Thyroid gland (tissue), 4 donors: ENCODE measurements at regions not wholly inside any gene's neighbourhood (a gene's known extent, or its start where the extent isn't known, plus 50 kb on each side); places are given as distances from the start of the nearest gene placed in this dataset.

Experiments
- DNase-seq, 2 donors: peaks; one replicate each; pipeline ENCODE4 v3.0.0-alpha.2; 2019
- H3K27ac ChIP-seq, 3 donors: fragments of 200-600 bp; sonication (generic); 1 replicate in 2 of 3; 2 replicates in 1 of 3; pipeline ENCODE4 v1.5.1; 2016 to 2019; ENCODE audit warnings: mild to moderate bottlenecking in 1 of 3, moderate library complexity in 1 of 3
- H3K27me3 ChIP-seq: fragments of 200-600 bp; sonication (generic); one replicate; pipeline ENCODE4 v1.5.1; 2019
- H3K36me3 ChIP-seq, 2 donors: fragments of 200-600 bp; sonication (generic); one replicate each; pipeline ENCODE4 v1.5.1; 2016 to 2019
- H3K4me1 ChIP-seq, 2 donors: fragments of 200-600 bp; sonication (generic); one replicate each; pipeline ENCODE4 v1.5.1; 2017 to 2019
- H3K4me3 ChIP-seq, 3 donors: fragments of 200-600 bp; sonication (generic); replicated peaks in 1 of 3; 1 replicate in 2 of 3; 2 replicates in 1 of 3; pipeline ENCODE4 v1.5.1; 2016; ENCODE audit warnings: mild to moderate bottlenecking in 1 of 3
- H3K9me3 ChIP-seq: fragments of 200-600 bp; sonication (generic); one replicate; pipeline ENCODE4 v1.5.1; 2017
- CTCF ChIP-seq, 6 experiments: fragments of 200-600 bp in 3 of 6; fragments of 450-650 bp in 3 of 6; sonication (generic) in 3 of 6; IDR thresholded peaks; one replicate each; pipeline ENCODE4 v1.5.1; 2016 to 2019; ENCODE audit warnings: antibody characterized with exemption in 6 of 6, mild to moderate bottlenecking in 2 of 6, inconsistent platforms in 1 of 6, moderate library complexity in 1 of 6
- POLR2A ChIP-seq, 2 donors: fragments of 450-650 bp; IDR thresholded peaks; one replicate each; pipeline ENCODE4 v1.6.1; 2017; ENCODE audit warnings: antibody characterized with exemption in 2 of 2, mild to moderate bottlenecking in 2 of 2, moderate library complexity in 1 of 2
- WGBS, 2 donors: methylation state at CpG; one replicate each; pipeline ENCODE4 v1.1.5; 2017; 5-methylcytosine and 5-hydroxymethylcytosine counted together
- intact Hi-C: fragments of 100-400 bp; cut with DNase I; formaldehyde crosslinking; loops from one replicate; pipeline ENCODE4 v1.15.1; 2023

DNA sequence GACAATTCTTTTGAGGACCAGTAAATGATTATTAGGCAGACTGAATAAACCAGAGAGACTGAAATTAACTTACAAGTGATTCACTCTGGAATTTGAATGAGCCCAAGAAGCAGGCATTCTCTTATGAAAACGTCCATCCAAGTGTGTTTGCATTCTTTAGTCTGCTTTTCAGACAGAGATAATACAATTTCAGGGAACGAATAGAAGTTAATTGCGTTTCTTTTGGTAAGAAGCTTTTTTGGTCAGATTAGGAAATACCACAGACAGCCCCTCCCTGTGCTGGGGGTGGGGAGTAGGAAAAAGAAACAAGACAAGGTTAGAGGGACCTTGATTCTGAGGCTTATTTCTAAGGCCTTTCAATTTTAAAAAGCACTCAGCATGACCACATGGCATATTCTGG, 874.4 kb downstream of the SUCLG1 start:
- WGBS, 2 donors, result 13 to 16% methylated on average over 3 of the region's 3 CpGs
- Histone ChIP-seq H3K36me3 (no peaks in the 10 kb centered on the region), H3K4me3 (no peak overlapping the region), H3K4me1 (no peaks in the 10 kb centered on the region), H3K27ac (no peak overlapping the region), H3K9me3 (no peaks in the 10 kb centered on the region), H3K27me3 (no peaks in the 10 kb centered on the region)
- intact Hi-C loops, result no loop called here
- no peak for DNase-seq
- TF ChIP-seq CTCF (IDR thresholded peaks at IDR 0.05) (no peak), POLR2A (IDR thresholded peaks at IDR 0.05) (no peak)

- H3K27ac ChIP-seq, result no peak overlapping the region
- no peaks in the 10 kb centered on the region for H3K4me1 ChIP-seq
- no peaks in the 10 kb centered on the region for H3K27me3 ChIP-seq
- H3K36me3 ChIP-seq, result no peaks in the 10 kb centered on the region
- TF ChIP-seq POLR2A (IDR thresholded peaks at IDR 0.05) (no peak), CTCF (IDR thresholded peaks at IDR 0.05) (no peak)
- no peak for DNase-seq
- WGBS, 2 donors, result 66 to 70% methylated on average over 4 of the region's 4 CpGs
- intact Hi-C loops, result no loop called here
- no peaks in the 10 kb centered on the region for H3K9me3 ChIP-seq
- H3K4me3 ChIP-seq, result no peak overlapping the region
Measured at GRCh38 chr2:83582589-83582988, 876.5 kb downstream of the SUCLG1 start.

DNA sequence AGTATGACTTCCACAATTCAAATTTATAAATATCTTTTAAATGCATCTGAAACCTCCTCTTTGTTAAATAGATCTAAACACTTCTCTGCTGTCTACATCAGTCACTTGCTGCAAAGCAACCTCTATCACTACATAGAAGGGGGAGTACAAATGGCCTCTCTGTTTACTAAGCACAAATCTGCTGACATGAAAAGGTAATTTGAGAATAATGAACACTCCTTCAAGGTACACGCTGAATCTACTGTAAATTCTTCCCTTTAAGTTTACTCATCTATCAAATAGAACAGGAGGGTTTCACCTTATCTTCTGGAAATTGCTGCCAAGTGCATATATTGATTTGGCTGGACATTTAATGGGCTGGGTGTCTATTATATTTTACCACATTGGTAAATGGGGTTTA, 879.6 kb downstream of the SUCLG1 start:
- intact Hi-C loops, result no loop called here
- no peak for DNase-seq
- no peak for TF ChIP-seq POLR2A (IDR thresholded peaks at IDR 0.05)
- TF ChIP-seq CTCF (IDR thresholded peaks at IDR 0.05), result no peak
- no peaks in the 10 kb centered on the region for H3K4me1 ChIP-seq
- H3K9me3 ChIP-seq, result no peaks in the 10 kb centered on the region
- no peak overlapping the region for H3K27ac ChIP-seq
- H3K27me3 ChIP-seq, result no peaks in the 10 kb centered on the region
- no peak overlapping the region for H3K4me3 ChIP-seq
- 63 to 68% methylated on average over 1 of the region's 1 CpG for WGBS, 2 donors
- H3K36me3 ChIP-seq, result no peaks in the 10 kb centered on the region

- no peaks in the 10 kb centered on the region for H3K27me3 ChIP-seq
- no peaks in the 10 kb centered on the region for H3K4me1 ChIP-seq
- WGBS, 2 donors, result 77 to 83% methylated on average over 2 of the region's 2 CpGs
- intact Hi-C loops, result no loop called here
- H3K36me3 ChIP-seq, result no peaks in the 10 kb centered on the region
- no peak for DNase-seq
- no peaks in the 10 kb centered on the region for H3K9me3 ChIP-seq
- H3K27ac ChIP-seq, result no peak overlapping the region
- no peak overlapping the region for H3K4me3 ChIP-seq
- no peak for TF ChIP-seq CTCF (IDR thresholded peaks at IDR 0.05)
- no peak for TF ChIP-seq POLR2A (IDR thresholded peaks at IDR 0.05)
Measured at GRCh38 chr2:83578405-83578804, 880.7 kb downstream of the SUCLG1 start.

GRCh38 chr2:83574614-83575013, 884.5 kb downstream of the SUCLG1 start:
- no peak for DNase-seq
- no peaks in the 10 kb centered on the region for H3K9me3 ChIP-seq
- H3K4me3 ChIP-seq, result no peak overlapping the region
- no peaks in the 10 kb centered on the region for H3K4me1 ChIP-seq
- no peaks in the 10 kb centered on the region for H3K27me3 ChIP-seq
- H3K27ac ChIP-seq, result no peak overlapping the region
- WGBS, 2 donors, result 88 to 94% methylated on average over 1 of the region's 1 CpG
- intact Hi-C loops, result no loop called here
- H3K36me3 ChIP-seq, result no peaks in the 10 kb centered on the region
- TF ChIP-seq CTCF (IDR thresholded peaks at IDR 0.05) (no peak), POLR2A (IDR thresholded peaks at IDR 0.05) (no peak)
